WERI-Rb-1 (cell line): ENCODE measurements at regions not wholly inside any gene's neighbourhood (a gene's known extent, or its start where the extent isn't known, plus 50 kb on each side); places are given as distances from the start of the nearest gene placed in this dataset.

ENCODE experiments used
- DNase-seq: peaks from one replicate; pipeline ENCODE4 v3.0.0-alpha.2; 2020
- H3K27ac ChIP-seq: fragments of 250-450 bp; sonication (Bioruptor Pico); 2 replicates; pipeline ENCODE4 v1.5.1; 2020; ENCODE audit warnings: mild to moderate bottlenecking, moderate library complexity
- H3K27me3 ChIP-seq: fragments of 250-450 bp; sonication (Bioruptor Pico); 2 replicates; pipeline ENCODE4 v1.5.1; 2021; ENCODE audit warnings: mild to moderate bottlenecking, low read depth, moderate library complexity; ENCODE audit not compliant: insufficient read depth, severe bottlenecking
- H3K36me3 ChIP-seq: fragments of 250-450 bp; sonication (Bioruptor Pico); 2 replicates; pipeline ENCODE4 v1.5.1; 2020; ENCODE audit warnings: mild to moderate bottlenecking, moderate library complexity
- H3K4me3 ChIP-seq: 2 replicates; pipeline ENCODE4 v1.5.1; 2011; ENCODE audit warnings: low read depth, mild to moderate bottlenecking, control low read depth, low read length
- H3K9me3 ChIP-seq: fragments of 250-450 bp; sonication (Bioruptor Pico); 2 replicates; pipeline ENCODE4 v1.5.1; 2021; ENCODE audit warnings: mild to moderate bottlenecking, moderate library complexity; ENCODE audit not compliant: severe bottlenecking
- CTCF ChIP-seq: IDR thresholded peaks from 2 replicates; pipeline ENCODE4 v1.5.1; 2011; ENCODE audit warnings: low read depth, mild to moderate bottlenecking, control low read depth, inconsistent platforms, low read length

- Histone ChIP-seq H3K4me3 (no peak overlapping the region), H3K27ac (no peak overlapping the region), H3K36me3 (no peaks in the 10 kb centered on the region), H3K27me3 (no peaks in the 10 kb centered on the region), H3K9me3 (no peaks in the 10 kb centered on the region)
- TF ChIP-seq CTCF: no peak
- DNase-seq: no peak
Observed at GRCh38 chr6:164022632-164023031, 608.1 kb downstream of the QKI start.

GRCh38 chr6:164021589-164022250 is 607.2 kb downstream of the QKI start:
- no peaks in the 10 kb centered on the region for H3K27me3 ChIP-seq
- no peaks in the 10 kb centered on the region for H3K9me3 ChIP-seq
- no peak for DNase-seq

GRCh38 chr6:164020142-164020541 is 605.6 kb downstream of the QKI start:
- DNase-seq: no peak
- no peaks in the 10 kb centered on the region for H3K9me3 ChIP-seq
- no peaks in the 10 kb centered on the region for H3K36me3 ChIP-seq
- H3K4me3 ChIP-seq: no peak overlapping the region
- TF ChIP-seq CTCF: no peak
- no peak overlapping the region for H3K27ac ChIP-seq
- H3K27me3 ChIP-seq: no peaks in the 10 kb centered on the region

More at GRCh38 chr6:164021589-164022250, 607.2 kb downstream of the QKI start:
- Histone ChIP-seq H3K4me3 (no peak overlapping the region), H3K27ac (no peak overlapping the region), H3K36me3 (no peaks in the 10 kb centered on the region)
- no peak for TF ChIP-seq CTCF

- no peak for TF ChIP-seq CTCF
- no peaks in the 10 kb centered on the region for H3K36me3 ChIP-seq
- H3K27me3 ChIP-seq: no peaks in the 10 kb centered on the region
- H3K9me3 ChIP-seq: no peaks in the 10 kb centered on the region
- H3K4me3 ChIP-seq: no peak overlapping the region
- no peak for DNase-seq
- no peak overlapping the region for H3K27ac ChIP-seq
Observed at GRCh38 chr6:164018133-164018532, 603.6 kb downstream of the QKI start.

- no peak for TF ChIP-seq CTCF
- Histone ChIP-seq H3K4me3 (no peak overlapping the region), H3K36me3 (no peaks in the 10 kb centered on the region), H3K9me3 (no peaks in the 10 kb centered on the region), H3K27me3 (no peaks in the 10 kb centered on the region), H3K27ac (no peak overlapping the region)
- no peak for DNase-seq
Observed at GRCh38 chr6:164016056-164016455, 601.5 kb downstream of the QKI start.

- Histone ChIP-seq H3K27me3 (no peaks in the 10 kb centered on the region), H3K4me3 (no peak overlapping the region), H3K27ac (no peak overlapping the region), H3K9me3 (no peaks in the 10 kb centered on the region), H3K36me3 (no peaks in the 10 kb centered on the region)
- no peak for TF ChIP-seq CTCF
- no peak for DNase-seq
Observed at GRCh38 chr6:164015088-164015484, 600.6 kb downstream of the QKI start.
